HUES64 (cell line): ENCODE measurements at regions not wholly inside any gene's neighbourhood (a gene's known extent, or its start where the extent isn't known, plus 50 kb on each side); places are given as distances from the start of the nearest gene placed in this dataset.

Experiments
- H3K27ac ChIP-seq: 2 replicates; pipeline ENCODE4 v1.7.0; 2013; ENCODE audit warnings: low read depth, low read length, inconsistent platforms
- H3K27me3 ChIP-seq: 2 replicates; pipeline ENCODE4 v1.6.1; 2013; ENCODE audit warnings: mild to moderate bottlenecking, low read length; ENCODE audit not compliant: insufficient read depth
- H3K36me3 ChIP-seq: 2 replicates; pipeline ENCODE4 v1.6.1; 2013; ENCODE audit warnings: mild to moderate bottlenecking, low read length; ENCODE audit not compliant: insufficient read depth
- H3K4me1 ChIP-seq: 2 replicates; pipeline ENCODE4 v1.6.1; 2013; ENCODE audit warnings: mild to moderate bottlenecking, low read length, moderate library complexity; ENCODE audit not compliant: insufficient read depth
- H3K4me3 ChIP-seq: 2 replicates; pipeline ENCODE4 v1.5.1; 2013; ENCODE audit warnings: mild to moderate bottlenecking, low read length, moderate library complexity
- H3K9ac ChIP-seq: 2 replicates; pipeline ENCODE4 v1.6.1; 2013; ENCODE audit warnings: mild to moderate bottlenecking, low read depth, low read length
- H3K9me3 ChIP-seq: 2 replicates; pipeline ENCODE4 v1.6.1; 2013; ENCODE audit warnings: low read depth, low read length; ENCODE audit not compliant: insufficient read depth
- WGBS: fragments of 150-250, 120-280 bp; methylation state at CpG from one replicate; pipeline ENCODE4 v1.1.7; 2013; ENCODE audit warnings: missing lambda C conversion rate; 5-methylcytosine and 5-hydroxymethylcytosine counted together

GRCh38 chr6:165820407-165820806 lies 157.4 kb upstream of the PDE10A start:
- Histone ChIP-seq H3K4me3 (no peak overlapping the region), H3K9me3 (no peaks in the 10 kb centered on the region), H3K9ac (no peak overlapping the region), H3K27ac (no peak overlapping the region), H3K4me1 (peaks cover 33% of the 10 kb centered on the region), H3K27me3 (peaks cover 2% of the 10 kb centered on the region; the same call in 1 of the 2 replicates), H3K36me3 (no peaks in the 10 kb centered on the region)
- WGBS: 15% methylated on average over 4 of the region's 4 CpGs

- 62% methylated on average over 21 of the region's 21 CpGs for WGBS
These were observed 156.4 kb upstream of the PDE10A start for GRCh38 chr6:165819394-165819793.

GRCh38 chr6:165818200-165818599 lies 155.2 kb upstream of the PDE10A start:
- Histone ChIP-seq H3K36me3 (no peaks in the 10 kb centered on the region), H3K4me3 (no peak overlapping the region), H3K4me1 (peaks cover 33% of the 10 kb centered on the region), H3K9ac (no peak overlapping the region), H3K27ac (peak overlapping the region; percentile 4; the same call in 1 of the 2 replicates), H3K27me3 (peaks cover 2% of the 10 kb centered on the region; the same call in 1 of the 2 replicates), H3K9me3 (no peaks in the 10 kb centered on the region)
- WGBS: 19% methylated on average over 3 of the region's 4 CpGs

More at GRCh38 chr6:165819394-165819793, 156.4 kb upstream of the PDE10A start:
- H3K9me3 ChIP-seq: no peaks in the 10 kb centered on the region
- H3K4me3 ChIP-seq: no peak overlapping the region
- no peaks in the 10 kb centered on the region for H3K36me3 ChIP-seq
- peaks cover 2% of the 10 kb centered on the region; the same call in 1 of the 2 replicates for H3K27me3 ChIP-seq
- no peak overlapping the region for H3K9ac ChIP-seq
- H3K27ac ChIP-seq: no peak overlapping the region
- peaks cover 33% of the 10 kb centered on the region for H3K4me1 ChIP-seq

- no peak overlapping the region for H3K27ac ChIP-seq
- peaks cover 34% of the 10 kb centered on the region for H3K4me1 ChIP-seq
- H3K9ac ChIP-seq: no peak overlapping the region
- 82% methylated on average over 7 of the region's 7 CpGs for WGBS
- H3K9me3 ChIP-seq: no peaks in the 10 kb centered on the region
- no peak overlapping the region for H3K4me3 ChIP-seq
- no peaks in the 10 kb centered on the region for H3K36me3 ChIP-seq
- peaks cover 2% of the 10 kb centered on the region; the same call in 1 of the 2 replicates for H3K27me3 ChIP-seq
These were observed 154.7 kb upstream of the PDE10A start for GRCh38 chr6:165817771-165818170.

- no peak overlapping the region for H3K4me3 ChIP-seq
- peaks cover 38% of the 10 kb centered on the region for H3K4me1 ChIP-seq
- no peaks in the 10 kb centered on the region for H3K36me3 ChIP-seq
- 80% methylated on average over 3 of the region's 3 CpGs for WGBS
- peaks cover 2% of the 10 kb centered on the region; the same call in 1 of the 2 replicates for H3K27me3 ChIP-seq
- no peak overlapping the region for H3K9ac ChIP-seq
- H3K9me3 ChIP-seq: no peaks in the 10 kb centered on the region
- no peak overlapping the region for H3K27ac ChIP-seq
These were observed 154.1 kb upstream of the PDE10A start for GRCh38 chr6:165817148-165817547.

- H3K9me3 ChIP-seq: no peaks in the 10 kb centered on the region
These were observed 151.6 kb upstream of the PDE10A start for GRCh38 chr6:165814679-165815078.

GRCh38 chr6:165811512-165811911 lies 148.5 kb upstream of the PDE10A start:
- H3K9ac ChIP-seq: no peak overlapping the region
- H3K27me3 ChIP-seq: no peaks in the 10 kb centered on the region
- no peaks in the 10 kb centered on the region for H3K9me3 ChIP-seq
- H3K4me1 ChIP-seq: peaks cover 4% of the 10 kb centered on the region; the same call in 1 of the 2 replicates
- no peaks in the 10 kb centered on the region for H3K36me3 ChIP-seq
- WGBS: 96% methylated on average over 7 of the region's 7 CpGs
- no peak overlapping the region for H3K4me3 ChIP-seq
- H3K27ac ChIP-seq: no peak overlapping the region

More at GRCh38 chr6:165814679-165815078, 151.6 kb upstream of the PDE10A start:
- WGBS: 94% methylated on average over 10 of the region's 10 CpGs
- H3K9ac ChIP-seq: no peak overlapping the region
- H3K27ac ChIP-seq: no peak overlapping the region
- H3K4me3 ChIP-seq: no peak overlapping the region
- peaks cover 26% of the 10 kb centered on the region for H3K4me1 ChIP-seq
- H3K27me3 ChIP-seq: peaks cover 2% of the 10 kb centered on the region; the same call in 1 of the 2 replicates
- H3K36me3 ChIP-seq: no peaks in the 10 kb centered on the region

- Histone ChIP-seq H3K27me3 (peaks cover 34% of the 10 kb centered on the region), H3K36me3 (no peaks in the 10 kb centered on the region), H3K9me3 (no peaks in the 10 kb centered on the region), H3K9ac (no peak overlapping the region), H3K27ac (no peak overlapping the region), H3K4me1 (peaks cover 4% of the 10 kb centered on the region; the same call in 1 of the 2 replicates), H3K4me3 (no peak overlapping the region)
- WGBS: 91% methylated on average over 10 of the region's 10 CpGs
These were observed 145.0 kb upstream of the PDE10A start for GRCh38 chr6:165808021-165808420.

- Histone ChIP-seq H3K9me3 (no peaks in the 10 kb centered on the region), H3K27me3 (peaks cover 40% of the 10 kb centered on the region), H3K9ac (no peak overlapping the region), H3K4me3 (no peak overlapping the region), H3K36me3 (no peaks in the 10 kb centered on the region), H3K27ac (no peak overlapping the region), H3K4me1 (0 out of 2 replicates have a peak, but pooled peaks cover under 1% of the 10 kb centered on the region)
- WGBS: 80% methylated on average over 9 of the region's 10 CpGs
These were observed 144.4 kb upstream of the PDE10A start for GRCh38 chr6:165807249-165807960.

- no peaks in the 10 kb centered on the region for H3K4me1 ChIP-seq
- H3K9ac ChIP-seq: no peak overlapping the region
- no peaks in the 10 kb centered on the region for H3K9me3 ChIP-seq
- peaks cover 43% of the 10 kb centered on the region for H3K27me3 ChIP-seq
- no peak overlapping the region for H3K4me3 ChIP-seq
- no peaks in the 10 kb centered on the region for H3K36me3 ChIP-seq
- 93% methylated on average over 14 of the region's 14 CpGs for WGBS
- no peak overlapping the region for H3K27ac ChIP-seq
These were observed 143.2 kb upstream of the PDE10A start for GRCh38 chr6:165806126-165806810.

GRCh38 chr6:165805636-165806035 lies 142.6 kb upstream of the PDE10A start:
- H3K27ac ChIP-seq: no peak overlapping the region
- WGBS: 89% methylated on average over 10 of the region's 10 CpGs
- no peaks in the 10 kb centered on the region for H3K36me3 ChIP-seq
- H3K4me1 ChIP-seq: no peaks in the 10 kb centered on the region
- no peak overlapping the region; the same call in 1 of the 2 replicates for H3K4me3 ChIP-seq
- H3K9ac ChIP-seq: no peak overlapping the region
- peaks cover 43% of the 10 kb centered on the region for H3K27me3 ChIP-seq
- no peaks in the 10 kb centered on the region for H3K9me3 ChIP-seq
